Fibroblast of lung (primary cell): ENCODE measurements at regions not wholly inside any gene's neighbourhood (a gene's known extent, or its start where the extent isn't known, plus 50 kb on each side); places are given as distances from the start of the nearest gene placed in this dataset.

Source experiments
- DNase-seq, 2 donors: peaks; one replicate each; pipeline versions ENCODE4 v3.0.0 to v3.0.0-alpha.2; 2010; ENCODE audit warnings: low read depth in 2 of 2
- H2AFZ ChIP-seq: 2 replicates; pipeline ENCODE4 v1.5.1; 2012; ENCODE audit warnings: low read length, control low read depth, inconsistent platforms
- H3K27ac ChIP-seq: 2 replicates; pipeline ENCODE4 v1.5.1; 2011; ENCODE audit warnings: low read length, control low read depth; ENCODE audit not compliant: insufficient read depth
- H3K27me3 ChIP-seq: 2 replicates; pipeline ENCODE4 v1.5.1; 2011; ENCODE audit warnings: mild to moderate bottlenecking, low read length; ENCODE audit not compliant: control insufficient read depth, insufficient read depth
- H3K36me3 ChIP-seq: 2 replicates; pipeline ENCODE4 v1.5.1; 2011; ENCODE audit warnings: low read length; ENCODE audit not compliant: control insufficient read depth, insufficient read depth
- H3K4me1 ChIP-seq: 2 replicates; pipeline ENCODE4 v1.5.1; 2011; ENCODE audit warnings: low read length; ENCODE audit not compliant: control insufficient read depth, insufficient read depth; ENCODE audit errors: extremely low read depth
- H3K4me2 ChIP-seq: 2 replicates; pipeline ENCODE4 v1.5.1; 2011; ENCODE audit warnings: low read length, control low read depth; ENCODE audit not compliant: insufficient read depth; ENCODE audit errors: extremely low read depth
- H3K4me3 ChIP-seq, 4 experiments: fragments of 200-600 bp in 1 of 4; sonication (generic) in 1 of 4; replicated peaks in 1 of 4; 2 replicates each; pipeline ENCODE4 v1.5.1; 2011 to 2016; ENCODE audit warnings: low read length in 4 of 4, low read depth in 3 of 4, mild to moderate bottlenecking in 3 of 4, control low read depth in 2 of 4, inconsistent platforms in 1 of 4, mixed read lengths in 1 of 4; ENCODE audit not compliant: insufficient read depth in 1 of 4; ENCODE audit errors: control extremely low read depth in 1 of 4
- H3K79me2 ChIP-seq: 2 replicates; pipeline ENCODE4 v1.5.1; 2012; ENCODE audit warnings: mild to moderate bottlenecking, low read length, inconsistent platforms; ENCODE audit not compliant: control insufficient read depth, insufficient read depth
- H3K9ac ChIP-seq: 2 replicates; pipeline ENCODE4 v1.5.1; 2011; ENCODE audit warnings: mild to moderate bottlenecking, low read length, control low read depth; ENCODE audit not compliant: insufficient read depth
- H3K9me3 ChIP-seq: 2 replicates; pipeline ENCODE4 v1.5.1; 2012; ENCODE audit warnings: low read depth, low read length; ENCODE audit not compliant: control insufficient read depth, insufficient read depth
- H4K20me1 ChIP-seq: 2 replicates; pipeline ENCODE4 v1.5.1; 2011; ENCODE audit warnings: low read length; ENCODE audit not compliant: control insufficient read depth, insufficient read depth; ENCODE audit errors: extremely low read depth
- CTCF ChIP-seq, 2 donors: IDR thresholded peaks in 1 of 2; conservative IDR thresholded peaks in 1 of 2; 1 replicate in 1 of 2; 2 replicates in 1 of 2; pipeline ENCODE4 v1.5.1; 2011 to 2012; ENCODE audit warnings: low read length in 2 of 2, control low read depth in 1 of 2, inconsistent platforms in 1 of 2, low read depth in 1 of 2, mild to moderate bottlenecking in 1 of 2
- EZH2 ChIP-seq: IDR thresholded peaks from 2 replicates; pipeline ENCODE4 v1.5.1; 2012; ENCODE audit warnings: low read length, control low read depth, mild to moderate bottlenecking; ENCODE audit errors: missing control alignments

- TF ChIP-seq CTCF (conservative IDR thresholded peaks at IDR 0.05 in 1 of 2, IDR thresholded peaks at IDR 0.05 in 1 of 2; ENCODE audit: low read depth in 1 of 2, low read length in 2 of 2), result no peak
- TF ChIP-seq EZH2, result no peak
- no peaks in the 10 kb centered on the region for H3K79me2 ChIP-seq
- no peak overlapping the region for H3K9ac ChIP-seq
- no peak for DNase-seq
- no peaks in the 10 kb centered on the region for H3K36me3 ChIP-seq
- no peaks in the 10 kb centered on the region for H4K20me1 ChIP-seq
- H3K27me3 ChIP-seq, result no peaks in the 10 kb centered on the region
- H3K4me1 ChIP-seq, result no peaks in the 10 kb centered on the region
- H3K4me3 ChIP-seq, result no peak overlapping the region
- no peaks in the 10 kb centered on the region for H3K9me3 ChIP-seq
- no peak overlapping the region for H2AFZ ChIP-seq
- no peak overlapping the region for H3K4me2 ChIP-seq
- H3K27ac ChIP-seq, result no peak overlapping the region
These were observed 64.7 kb upstream of the SPP1 start for GRCh38 chr4:87910795-87911194.

GRCh38 chr4:87911252-87911774 lies 64.2 kb upstream of the SPP1 start:
- DNase-seq, result peak in 1 of 2 donors; percentile 37
- no peaks in the 10 kb centered on the region for H3K79me2 ChIP-seq
- no peaks in the 10 kb centered on the region for H4K20me1 ChIP-seq
- no peak overlapping the region for H2AFZ ChIP-seq
- H3K4me2 ChIP-seq, result no peak overlapping the region
- H3K36me3 ChIP-seq, result no peaks in the 10 kb centered on the region
- H3K9me3 ChIP-seq, result no peaks in the 10 kb centered on the region
- no peaks in the 10 kb centered on the region for H3K4me1 ChIP-seq
- TF ChIP-seq EZH2 (no peak), CTCF (conservative IDR thresholded peaks at IDR 0.05 in 1 of 2, IDR thresholded peaks at IDR 0.05 in 1 of 2; ENCODE audit: low read depth in 1 of 2, low read length in 2 of 2) (no peak)
- no peaks in the 10 kb centered on the region for H3K27me3 ChIP-seq
- no peak overlapping the region for H3K9ac ChIP-seq
- no peak overlapping the region for H3K27ac ChIP-seq
- H3K4me3 ChIP-seq, result no peak overlapping the region

GRCh38 chr4:87912164-87913004 lies 63.1 kb upstream of the SPP1 start:
- no peak overlapping the region for H3K4me2 ChIP-seq
- H3K27me3 ChIP-seq, result no peaks in the 10 kb centered on the region
- no peak overlapping the region for H3K4me3 ChIP-seq
- H3K79me2 ChIP-seq, result no peaks in the 10 kb centered on the region
- H3K9me3 ChIP-seq, result no peaks in the 10 kb centered on the region
- H3K27ac ChIP-seq, result no peak overlapping the region
- no peaks in the 10 kb centered on the region for H3K4me1 ChIP-seq
- H3K36me3 ChIP-seq, result no peaks in the 10 kb centered on the region
- no peak overlapping the region for H3K9ac ChIP-seq
- H2AFZ ChIP-seq, result no peak overlapping the region
- no peak for DNase-seq
- no peaks in the 10 kb centered on the region for H4K20me1 ChIP-seq
- TF ChIP-seq EZH2 (no peak), CTCF (conservative IDR thresholded peaks at IDR 0.05 in 1 of 2, IDR thresholded peaks at IDR 0.05 in 1 of 2; ENCODE audit: low read depth in 1 of 2, low read length in 2 of 2) (no peak)
